Motor neuron (in vitro differentiated cells): ENCODE measurements at regions not wholly inside any gene's neighbourhood (a gene's known extent, or its start where the extent isn't known, plus 50 kb on each side); places are given as distances from the start of the nearest gene placed in this dataset.
A peak's percentile ranks its signal among the peaks of the same experiment; 100 is the strongest.
"Not testable (repeated sequence)": the region's sequence is repeated elsewhere in the genome, so short reads cannot be mapped to it uniquely, and the experiment has no call there.

Experiments used
- ATAC-seq, 8 experiments: fragments of 200-7000 bp; cut with Tn5 transposase; replicated peaks in 6 of 8; 2 replicates each; pipeline ENCODE4 v1.8.0; 2021; ENCODE audit warnings: mild to moderate bottlenecking in 8 of 8, moderate library complexity in 8 of 8
- H3K27ac ChIP-seq, 2 donors: fragments of 250-450 bp; sonication (Bioruptor Pico); 2 replicates each; pipeline ENCODE4 v1.9.0; 2021; ENCODE audit warnings: antibody characterized with exemption in 2 of 2, mild to moderate bottlenecking in 2 of 2, moderate library complexity in 1 of 2
- H3K4me1 ChIP-seq, 2 donors: fragments of 250-450 bp; sonication (Bioruptor Pico); replicated peaks in 1 of 2; 2 replicates each; pipeline ENCODE4 v1.6.1; 2021; ENCODE audit warnings: antibody characterized with exemption in 2 of 2, mild to moderate bottlenecking in 2 of 2, moderate library complexity in 1 of 2
- H3K4me3 ChIP-seq, 5 donors: fragments of 250-450 bp; sonication (Bioruptor Pico); 2 replicates each; pipeline ENCODE4 v1.9.0; 2021; ENCODE audit warnings: antibody characterized with exemption in 5 of 5, mild to moderate bottlenecking in 5 of 5, moderate library complexity in 4 of 5
- WGBS, 10 experiments: fragments of 450-650 bp; shearing (Covaris generic); methylation state at CpG; one replicate each; pipeline ENCODE4 v1.0.0; 2022; 5-methylcytosine and 5-hydroxymethylcytosine counted together
- in situ Hi-C, 9 experiments: fragments of 400-800 bp; cut with MboI; loops; one replicate each; pipeline ENCODE4 v1.15.0; 2021; ENCODE audit warnings: low sequenced_read_pairs in 9 of 9, low pct_unique_long_range_greater_than_20kb in 2 of 9; ENCODE audit not compliant: unreplicated experiment in 9 of 9

GRCh38 chr1:53391296-53391695, 63.4 kb upstream of the LRP8 start:
- Histone ChIP-seq H3K4me3 (no peak overlapping the region), H3K27ac (no peak overlapping the region), H3K4me1 (peaks cover 14 to 18% of the 10 kb centered on the region in 2 donors)
- in situ Hi-C loops: loop anchor here in 7 of 9 experiments (5.0 to 25.0 kb wide), 3 partner anchors 104 to 114 kb away; no protein-coding TSS in a partner anchor
- 60 to 100% (median 100%) methylated on average over 1 to 2 of the region's 2 CpGs; no CpG with 5 or more reads in 1 of the 10 experiments for WGBS, 10 experiments
- ATAC-seq: no peak

- Histone ChIP-seq H3K4me3 (no peak overlapping the region), H3K27ac (no peak overlapping the region), H3K4me1 (peaks cover 20 to 25% of the 10 kb centered on the region in 2 donors)
- peak in 2 of 8 experiments; percentile 24 to 30 for ATAC-seq
- in situ Hi-C loops: loop anchor here in 7 of 9 experiments (5.0 to 25.0 kb wide), 3 partner anchors 105 to 115 kb away; no protein-coding TSS in a partner anchor
Measured at GRCh38 chr1:53391982-53392381, 64.1 kb upstream of the LRP8 start.

DNA sequence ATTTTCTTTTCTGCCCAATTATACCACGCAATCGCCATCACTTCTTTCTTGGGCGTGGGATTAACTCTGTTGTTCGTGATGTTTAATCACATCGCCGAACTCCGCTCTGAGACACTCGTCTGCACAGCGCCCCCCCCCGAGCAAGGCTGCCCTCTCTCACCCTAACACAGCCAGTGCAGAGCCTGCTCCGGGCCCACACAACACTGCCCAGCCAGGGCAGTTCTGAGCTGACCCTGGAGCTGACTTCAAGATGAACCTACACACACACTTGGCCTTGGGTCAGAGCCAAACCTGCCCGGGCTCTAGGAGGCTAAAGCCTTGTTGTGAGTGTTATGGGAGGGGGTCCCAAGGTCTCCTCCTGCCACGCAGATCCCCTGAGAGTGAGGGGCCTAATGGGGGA, 64.6 kb upstream of the LRP8 start:
- H3K27ac ChIP-seq: no peak overlapping the region
- no peak for ATAC-seq
- no peak overlapping the region for H3K4me3 ChIP-seq
- H3K4me1 ChIP-seq: peaks cover 25 to 30% of the 10 kb centered on the region in 2 donors
- 70 to 100% (median 74%) methylated on average over 2 to 9 of the region's 13 CpGs; no CpG with 5 or more reads in 3 of the 10 experiments for WGBS, 10 experiments
- in situ Hi-C loops: loop anchor here in 7 of 9 experiments (5.0 to 25.0 kb wide), 3 partner anchors 105 to 115 kb away; no protein-coding TSS in a partner anchor

DNA sequence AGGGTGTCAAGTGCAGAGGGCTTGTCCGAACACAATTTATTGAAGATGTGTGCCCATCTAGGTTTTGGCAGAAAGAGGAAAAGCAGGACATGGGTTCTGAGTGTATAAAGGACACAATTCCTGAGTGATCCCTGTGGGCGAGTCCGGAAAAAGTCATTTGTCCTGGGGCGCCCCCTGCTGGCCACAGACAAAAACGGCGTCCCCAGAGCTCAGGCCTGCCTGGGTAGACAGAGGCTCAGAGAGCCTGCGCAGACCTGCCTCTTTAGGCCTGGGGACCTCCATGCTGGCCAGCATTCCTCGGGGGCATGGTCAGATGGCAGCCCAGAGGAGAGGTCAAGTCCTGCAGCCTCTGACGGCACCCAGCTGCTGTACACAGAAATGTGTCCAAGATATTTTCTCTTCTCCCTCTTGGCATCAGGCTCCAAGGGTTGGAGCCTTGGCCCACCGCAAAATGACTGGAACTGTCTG, 65.5 kb upstream of the LRP8 start:
- Histone ChIP-seq H3K4me3 (no peak overlapping the region), H3K4me1 (peaks cover 34 to 39% of the 10 kb centered on the region in 2 donors), H3K27ac (no peak overlapping the region)
- peak; percentile 74 to 94 (median 88) for ATAC-seq
- WGBS, 10 experiments: 0 to 33% (median 16%) methylated on average over 2 to 10 of the region's 10 CpGs; no CpG with 5 or more reads in 2 of the 10 experiments
- in situ Hi-C loops: loop anchor here in 7 of 9 experiments (5.0 to 25.0 kb wide), 3 partner anchors 106 to 116 kb away; no protein-coding TSS in a partner anchor

DNA sequence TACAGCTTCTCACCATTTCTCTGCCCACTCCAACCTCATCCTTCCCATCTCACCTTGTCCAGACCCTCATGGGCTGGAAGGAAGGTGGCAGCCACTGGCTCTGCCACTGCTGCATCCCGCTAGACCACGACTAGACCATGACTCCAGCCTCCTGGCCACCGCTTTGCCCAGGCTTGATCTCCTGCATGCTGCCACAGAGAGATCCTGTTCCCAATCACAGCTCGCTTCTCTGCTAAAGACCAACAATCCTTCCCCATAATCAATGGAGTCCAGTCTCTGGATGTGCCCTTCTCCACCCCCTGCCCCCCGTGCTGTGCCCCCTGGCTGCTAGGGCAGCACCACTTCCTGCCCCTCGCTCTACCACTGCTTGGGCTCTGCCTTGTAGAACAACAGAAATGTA, 64.9 kb upstream of the DMRTB1 start:
- in situ Hi-C loops: loop anchor here in 7 of 9 experiments (5.0 to 25.0 kb wide), 3 partner anchors 107 to 117 kb away; no protein-coding TSS in a partner anchor
- 70 to 100% (median 90%) methylated on average over 1 to 3 of the region's 6 CpGs; no CpG with 5 or more reads in 6 of the 10 experiments for WGBS, 10 experiments

GRCh38 chr1:53395671-53396215, 63.5 kb upstream of the DMRTB1 start:
- WGBS, 10 experiments: 53 to 100% (median 76%) methylated on average over 1 to 4 of the region's 10 CpGs; no CpG with 5 or more reads in 4 of the 10 experiments
- no peak for ATAC-seq

More for the DNA sequence above, 64.9 kb upstream of the DMRTB1 start:
- Histone ChIP-seq H3K4me1 (peaks cover 40 to 45% of the 10 kb centered on the region in 2 donors), H3K4me3 (no peak overlapping the region), H3K27ac (no peak overlapping the region)
- ATAC-seq: no peak

DNA sequence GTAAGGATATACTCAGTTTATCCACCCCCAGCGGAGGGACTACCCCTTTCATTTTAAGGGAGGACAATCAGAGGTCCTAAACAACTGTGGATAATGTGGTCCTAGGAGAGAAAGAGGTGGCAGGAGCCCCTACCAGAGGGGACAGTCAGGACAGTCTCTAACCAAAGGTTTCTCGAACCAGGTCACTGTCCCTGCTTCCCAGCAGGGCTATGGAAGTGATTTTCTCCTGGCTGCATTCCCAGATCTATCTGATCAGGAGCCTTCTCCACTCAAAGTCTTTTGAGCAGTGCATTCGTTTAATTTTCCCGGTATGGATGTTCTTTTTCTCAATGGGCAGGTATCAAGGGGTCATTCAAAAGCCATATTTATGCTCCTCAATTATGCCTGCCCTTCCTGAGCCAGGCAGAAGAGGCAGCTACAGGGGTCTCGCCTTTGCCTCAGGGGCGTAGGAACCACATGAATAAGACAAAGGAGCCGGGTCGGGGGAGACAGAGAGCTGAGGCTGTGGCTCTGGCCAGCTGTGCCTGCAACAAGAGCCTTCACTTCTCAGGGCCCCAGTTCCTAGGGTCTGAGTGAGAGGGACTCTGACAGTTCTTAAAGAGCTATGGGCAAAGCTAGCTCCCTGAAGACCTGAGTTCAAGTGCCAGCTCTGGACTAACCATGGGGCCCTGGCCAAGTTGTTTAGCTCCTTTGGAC, 62.5 kb upstream of the DMRTB1 start:
- Histone ChIP-seq H3K27ac (no peak overlapping the region), H3K4me3 (no peak overlapping the region), H3K4me1 (peaks cover 45 to 51% of the 10 kb centered on the region in 2 donors)
- in situ Hi-C loops: loop anchor here in 6 of 9 experiments (10.0 to 25.0 kb wide), 2 partner anchors 109 to 112 kb away; no protein-coding TSS in a partner anchor
- 14 to 80% (median 57%) methylated on average over 1 to 8 of the region's 8 CpGs for WGBS, 10 experiments
- ATAC-seq: peak in 1 of 8 experiments; percentile 13

More at GRCh38 chr1:53395671-53396215, 63.5 kb upstream of the DMRTB1 start:
- Histone ChIP-seq H3K4me1 (peaks cover 45 to 51% of the 10 kb centered on the region in 2 donors), H3K27ac (no peak overlapping the region), H3K4me3 (no peak overlapping the region)
- in situ Hi-C loops: loop anchor here in 6 of 9 experiments (10.0 to 25.0 kb wide), 2 partner anchors 108 to 111 kb away; no protein-coding TSS in a partner anchor

GRCh38 chr1:53398091-53398490, 61.1 kb upstream of the DMRTB1 start:
- in situ Hi-C loops: loop anchor here in 6 of 9 experiments (10.0 to 25.0 kb wide), 2 partner anchors 111 to 113 kb away; no protein-coding TSS in a partner anchor
- ATAC-seq: peak in 5 of 8 experiments; percentile 21 to 73 (median 70)
- H3K27ac ChIP-seq: peak overlapping the region; percentile 18 to 47
- 0 to 67% (median 16%) methylated on average over 1 to 4 of the region's 4 CpGs; no CpG with 5 or more reads in 2 of the 10 experiments for WGBS, 10 experiments
- peaks cover 43 to 50% of the 10 kb centered on the region in 2 donors for H3K4me1 ChIP-seq
- no peak overlapping the region for H3K4me3 ChIP-seq

- H3K27ac ChIP-seq: peak overlapping the region; percentile 18 to 26
- H3K4me1 ChIP-seq: peaks cover 39 to 46% of the 10 kb centered on the region in 2 donors
- WGBS, 10 experiments: 35 to 94% (median 76%) methylated on average over 2 to 20 of the region's 20 CpGs; no CpG with 5 or more reads in 1 of the 10 experiments
- no peak overlapping the region for H3K4me3 ChIP-seq
- peak in 3 of 8 experiments; percentile 25 to 34 (median 29) for ATAC-seq
- in situ Hi-C loops: loop anchor here in 6 of 9 experiments (10.0 to 25.0 kb wide), 2 partner anchors 111 to 114 kb away; no protein-coding TSS in a partner anchor
Measured at GRCh38 chr1:53398576-53399365, 60.4 kb upstream of the DMRTB1 start.

DNA sequence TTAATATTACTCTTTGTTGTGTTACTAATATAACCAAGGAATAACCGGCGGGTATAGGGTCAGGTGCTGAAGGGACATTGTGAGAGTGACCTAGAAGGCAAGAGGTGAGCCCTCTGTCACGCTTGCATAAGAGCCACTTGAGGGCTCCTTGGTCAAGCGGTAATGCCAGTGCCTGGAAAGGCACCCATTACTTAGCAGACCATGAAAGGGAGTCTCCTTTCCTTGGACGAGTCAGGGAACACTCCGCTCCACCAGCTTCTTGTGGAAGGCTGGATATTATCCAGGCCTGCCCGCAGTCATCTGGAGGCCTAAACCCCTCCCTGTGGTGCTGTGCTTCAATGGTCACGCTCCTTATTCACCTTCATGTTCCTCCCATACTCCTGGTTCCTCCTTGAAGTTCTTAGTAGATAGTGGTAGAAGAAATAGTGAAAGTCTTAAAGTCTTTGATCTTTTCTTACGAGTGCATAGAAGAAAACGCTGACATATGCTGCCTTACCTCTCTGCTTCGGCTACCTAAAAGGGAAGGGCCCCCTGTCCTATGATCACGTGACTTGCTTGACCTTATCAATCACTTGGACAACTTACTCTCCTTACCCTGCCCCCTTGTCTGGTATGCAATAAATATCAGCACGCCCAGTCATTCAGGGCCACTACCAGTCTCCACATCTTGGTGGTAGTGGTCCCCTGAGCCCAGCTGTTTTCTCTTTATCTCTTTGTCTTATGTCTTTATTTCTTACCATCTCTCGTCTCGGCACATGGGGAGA, 59.6 kb upstream of the DMRTB1 start:
- not testable (repeated sequence) for ATAC-seq

DNA sequence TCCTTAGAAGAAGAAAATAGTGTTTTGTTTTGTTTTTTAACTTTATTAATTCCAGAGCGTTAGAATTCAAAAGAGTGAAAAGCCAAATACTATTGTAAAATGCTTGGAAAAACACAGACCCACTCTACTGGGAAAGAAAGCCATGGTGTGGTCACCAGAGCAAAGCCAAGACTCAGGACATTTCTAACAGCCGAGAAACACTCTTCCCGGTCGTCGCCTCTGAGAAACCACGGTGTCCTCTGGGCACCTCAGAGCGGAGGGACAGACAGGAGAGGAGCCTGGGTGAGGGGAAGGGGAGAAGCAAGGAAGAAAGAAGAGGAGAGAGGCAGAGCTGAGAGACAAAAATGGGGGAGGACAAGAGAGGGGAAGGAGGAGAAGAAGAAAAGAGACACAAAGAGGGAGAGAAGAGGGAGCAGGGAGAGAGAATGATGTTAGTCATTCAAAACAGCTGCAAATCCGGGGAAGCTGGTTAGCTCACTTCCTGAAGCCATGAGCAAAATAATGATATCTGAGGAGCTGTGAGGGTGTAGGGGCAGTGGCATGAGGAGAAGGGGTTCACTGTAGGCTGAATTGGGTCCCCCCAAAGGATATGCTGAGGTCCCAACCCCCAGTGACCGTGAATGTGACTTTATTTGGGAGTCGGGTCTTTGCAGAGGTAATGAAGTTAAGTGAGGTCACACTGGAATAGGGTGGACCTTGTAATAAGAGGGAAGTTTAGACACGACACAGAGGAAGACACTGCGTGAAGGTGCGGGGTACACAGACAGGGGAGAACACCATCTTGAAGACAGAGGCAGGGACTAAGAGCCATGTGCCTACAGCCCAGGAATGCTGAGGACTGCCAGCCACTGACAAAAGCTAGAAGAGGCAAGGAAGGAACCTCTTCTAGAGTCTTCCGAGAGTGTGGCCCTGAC, 58.2 kb upstream of the DMRTB1 start:
- Histone ChIP-seq H3K27ac (no peak overlapping the region), H3K4me1 (peaks cover 34 to 36% of the 10 kb centered on the region in 2 donors), H3K4me3 (no peak overlapping the region)
- WGBS, 10 experiments: 35 to 93% (median 89%) methylated on average over 6 to 14 of the region's 14 CpGs
- ATAC-seq: no peak
- in situ Hi-C loops: no loop called here

More for the DNA sequence above, 59.6 kb upstream of the DMRTB1 start:
- H3K4me3 ChIP-seq, H3K27ac ChIP-seq: not testable (repeated sequence)
- in situ Hi-C loops: loop anchor here in 6 of 9 experiments (10.0 to 25.0 kb wide), 2 partner anchors 112 to 115 kb away; no protein-coding TSS in a partner anchor
- H3K4me1 ChIP-seq: peaks cover 39 to 46% of the 10 kb centered on the region in 2 donors
- 40 to 100% (median 93%) methylated on average over 1 to 12 of the region's 15 CpGs; no CpG with 5 or more reads in 1 of the 10 experiments for WGBS, 10 experiments
